K562 (cell line): ENCODE measurements at regions not wholly inside any gene's neighbourhood (a gene's known extent, or its start where the extent isn't known, plus 50 kb on each side); places are given as distances from the start of the nearest gene placed in this dataset.

Experiments used
- CBX5 ChIP-seq: IDR thresholded peaks from 2 replicates; pipeline ENCODE4 v1.6.1; 2014; ENCODE audit warnings: low read depth, borderline replicate concordance
- CTCF ChIP-seq, 3 experiments: IDR thresholded peaks in 2 of 3; conservative IDR thresholded peaks in 1 of 3; 2 replicates each; pipeline ENCODE4 v1.5.1; 2011 to 2012; ENCODE audit warnings: low read length in 3 of 3, mild to moderate bottlenecking in 3 of 3, control low read depth in 2 of 3, improper control_type of control experiment in 1 of 3, inconsistent platforms in 1 of 3, low read depth in 1 of 3, mixed read lengths in 1 of 3, moderate library complexity in 1 of 3; ENCODE audit not compliant: insufficient read depth in 2 of 3
- ETV1 ChIP-seq: fragments of 450-650 bp; conservative IDR thresholded peaks from 2 replicates; pipeline ENCODE4 v1.6.1; 2016; ENCODE audit warnings: missing genetic modification characterization, control low read depth, low read depth, missing compliant biosample characterization
- KAT2B ChIP-seq: IDR thresholded peaks from one replicate; pipeline ENCODE4 v1.6.1; 2012; ENCODE audit warnings: low read depth, mild to moderate bottlenecking, control low read depth, inconsistent platforms, low read length, moderate library complexity
- SIX5 ChIP-seq, 2 experiments: IDR thresholded peaks; 2 replicates each; pipeline ENCODE4 v1.6.1; 2011; ENCODE audit warnings: low read length in 2 of 2, borderline replicate concordance in 1 of 2, low read depth in 1 of 2, mild to moderate bottlenecking in 1 of 2, moderate library complexity in 1 of 2; ENCODE audit not compliant: insufficient read depth in 1 of 2

GRCh38 chr1:30284728-30285475 lies 438.5 kb downstream of the MATN1 start:
- TF ChIP-seq KAT2B (no peak), ETV1 (no peak), CTCF (IDR thresholded peaks at IDR 0.05 in 2 of 3, conservative IDR thresholded peaks at IDR 0.05 in 1 of 3; ENCODE audit: insufficient read depth in 2 of 3, low read depth in 1 of 3, low read length in 3 of 3) (no peak), CBX5 (no peak), SIX5 (IDR thresholded peaks at IDR 0.05; ENCODE audit: borderline replicate concordance in 1 of 2, insufficient read depth in 1 of 2, low read depth in 1 of 2, low read length in 2 of 2) (no peak)
